HG02623 (cell line): ENCODE measurements at regions not wholly inside any gene's neighbourhood (a gene's known extent, or its start where the extent isn't known, plus 50 kb on each side); places are given as distances from the start of the nearest gene placed in this dataset.
"Not testable (repeated sequence)": the region's sequence is repeated elsewhere in the genome, so short reads cannot be mapped to it uniquely, and the experiment has no call there.

Source experiments
- ATAC-seq: cut with Tn5 transposase; IDR thresholded peaks from one replicate; pipeline ENCODE4 v1.9.1; 2021; ENCODE audit warnings: moderate library complexity; ENCODE audit not compliant: unreplicated experiment

- no peak for ATAC-seq
Observed at GRCh38 chr13:70814684-70815083, 706.4 kb upstream of the KLHL1 start.

- ATAC-seq = no peak
Observed at GRCh38 chr13:70812481-70812880, 704.2 kb upstream of the KLHL1 start.

GRCh38 chr13:70809588-70809987 is 701.3 kb upstream of the KLHL1 start:
- no peak for ATAC-seq

GRCh38 chr13:70798385-70798784 is 690.1 kb upstream of the KLHL1 start:
- no peak for ATAC-seq

- no peak for ATAC-seq
Observed at GRCh38 chr13:70795484-70795883, 687.2 kb upstream of the KLHL1 start.

GRCh38 chr13:70792121-70792520 is 683.9 kb upstream of the KLHL1 start:
- no peak for ATAC-seq

- ATAC-seq = no peak
Observed at GRCh38 chr13:70789751-70790150, 681.5 kb upstream of the KLHL1 start.

GRCh38 chr13:70788074-70788473 is 679.8 kb upstream of the KLHL1 start:
- ATAC-seq = no peak

GRCh38 chr13:70784207-70784989 is 676.1 kb upstream of the KLHL1 start:
- ATAC-seq = no peak

GRCh38 chr13:70769817-70770216 is 661.6 kb upstream of the KLHL1 start:
- ATAC-seq = no peak

- ATAC-seq = no peak
Observed at GRCh38 chr13:70758932-70759331, 650.7 kb upstream of the KLHL1 start.

GRCh38 chr13:70756088-70756487 is 647.8 kb upstream of the KLHL1 start:
- no peak for ATAC-seq

GRCh38 chr13:70755456-70755855 is 647.2 kb upstream of the KLHL1 start:
- no peak for ATAC-seq

GRCh38 chr13:70747262-70747661 is 639.0 kb upstream of the KLHL1 start:
- no peak for ATAC-seq

GRCh38 chr13:70746469-70746868 is 638.2 kb upstream of the KLHL1 start:
- ATAC-seq = not testable (repeated sequence)

GRCh38 chr13:70736622-70737317 is 628.5 kb upstream of the KLHL1 start:
- ATAC-seq = no peak

- ATAC-seq = no peak
Observed at GRCh38 chr13:70732611-70733010, 624.4 kb upstream of the KLHL1 start.

GRCh38 chr13:70729369-70729768 is 621.1 kb upstream of the KLHL1 start:
- no peak for ATAC-seq

- ATAC-seq = no peak
Observed at GRCh38 chr13:70723732-70724131, 615.5 kb upstream of the KLHL1 start.

- ATAC-seq = no peak
Observed at GRCh38 chr13:70720386-70720785, 612.1 kb upstream of the KLHL1 start.

- ATAC-seq = no peak
Observed at GRCh38 chr13:70714993-70715392, 606.7 kb upstream of the KLHL1 start.

GRCh38 chr13:70708775-70709174 is 600.5 kb upstream of the KLHL1 start:
- no peak for ATAC-seq
